HL-60 (cell line): ENCODE measurements at regions not wholly inside any gene's neighbourhood (a gene's known extent, or its start where the extent isn't known, plus 50 kb on each side); places are given as distances from the start of the nearest gene placed in this dataset.
"Not testable (repeated sequence)": the region's sequence is repeated elsewhere in the genome, so short reads cannot be mapped to it uniquely, and the experiment has no call there.

Experiments
- DNase-seq, 2 experiments: peaks; one replicate each; pipeline ENCODE4 v3.0.0-alpha.2; 2010 to 2020; ENCODE audit warnings: low read depth in 1 of 2, low spot score in 1 of 2
- H3K27ac ChIP-seq: fragments of 250-450 bp; sonication (Bioruptor Pico); replicated peaks from 2 replicates; pipeline ENCODE4 v1.5.1; 2020; ENCODE audit warnings: mild to moderate bottlenecking, moderate library complexity
- H3K27me3 ChIP-seq: fragments of 250-450 bp; sonication (Bioruptor Pico); 2 replicates; pipeline ENCODE4 v1.5.1; 2021; ENCODE audit warnings: mild to moderate bottlenecking, moderate library complexity; ENCODE audit not compliant: insufficient read depth, poor library complexity, severe bottlenecking
- H3K4me3 ChIP-seq: replicated peaks from 2 replicates; pipeline ENCODE4 v1.5.1; 2011; ENCODE audit warnings: mild to moderate bottlenecking, control low read depth, low read length; ENCODE audit not compliant: insufficient read depth
- CTCF ChIP-seq: IDR thresholded peaks from one replicate; pipeline ENCODE4 v1.5.1; 2011; ENCODE audit warnings: low read length, control low read depth, inconsistent platforms; ENCODE audit not compliant: insufficient read depth
- GABPA ChIP-seq: IDR thresholded peaks from 2 replicates; pipeline ENCODE4 v1.6.1; 2012; ENCODE audit warnings: low read depth
- POLR2AphosphoS5 ChIP-seq: IDR thresholded peaks from 2 replicates; pipeline ENCODE4 v1.6.1; 2012; ENCODE audit warnings: low read depth
- SPI1 ChIP-seq: IDR thresholded peaks from 2 replicates; pipeline ENCODE4 v1.6.1; 2012; ENCODE audit warnings: low read depth, mild to moderate bottlenecking, borderline replicate concordance
- TF ChIP-seq, protein P1 (sequence below): IDR thresholded peaks from 2 replicates; pipeline ENCODE4 v1.6.1; 2012; ENCODE audit warnings: low read depth; ENCODE audit not compliant: insufficient replicate concordance

GRCh38 chr13:107931056-107931455 is 284.3 kb downstream of the LIG4 start:
- H3K27ac ChIP-seq = no peak overlapping the region
- DNase-seq = no peak
- no peak overlapping the region for H3K4me3 ChIP-seq
- TF ChIP-seq SPI1 = no peak
- TF ChIP-seq, protein P1, sequence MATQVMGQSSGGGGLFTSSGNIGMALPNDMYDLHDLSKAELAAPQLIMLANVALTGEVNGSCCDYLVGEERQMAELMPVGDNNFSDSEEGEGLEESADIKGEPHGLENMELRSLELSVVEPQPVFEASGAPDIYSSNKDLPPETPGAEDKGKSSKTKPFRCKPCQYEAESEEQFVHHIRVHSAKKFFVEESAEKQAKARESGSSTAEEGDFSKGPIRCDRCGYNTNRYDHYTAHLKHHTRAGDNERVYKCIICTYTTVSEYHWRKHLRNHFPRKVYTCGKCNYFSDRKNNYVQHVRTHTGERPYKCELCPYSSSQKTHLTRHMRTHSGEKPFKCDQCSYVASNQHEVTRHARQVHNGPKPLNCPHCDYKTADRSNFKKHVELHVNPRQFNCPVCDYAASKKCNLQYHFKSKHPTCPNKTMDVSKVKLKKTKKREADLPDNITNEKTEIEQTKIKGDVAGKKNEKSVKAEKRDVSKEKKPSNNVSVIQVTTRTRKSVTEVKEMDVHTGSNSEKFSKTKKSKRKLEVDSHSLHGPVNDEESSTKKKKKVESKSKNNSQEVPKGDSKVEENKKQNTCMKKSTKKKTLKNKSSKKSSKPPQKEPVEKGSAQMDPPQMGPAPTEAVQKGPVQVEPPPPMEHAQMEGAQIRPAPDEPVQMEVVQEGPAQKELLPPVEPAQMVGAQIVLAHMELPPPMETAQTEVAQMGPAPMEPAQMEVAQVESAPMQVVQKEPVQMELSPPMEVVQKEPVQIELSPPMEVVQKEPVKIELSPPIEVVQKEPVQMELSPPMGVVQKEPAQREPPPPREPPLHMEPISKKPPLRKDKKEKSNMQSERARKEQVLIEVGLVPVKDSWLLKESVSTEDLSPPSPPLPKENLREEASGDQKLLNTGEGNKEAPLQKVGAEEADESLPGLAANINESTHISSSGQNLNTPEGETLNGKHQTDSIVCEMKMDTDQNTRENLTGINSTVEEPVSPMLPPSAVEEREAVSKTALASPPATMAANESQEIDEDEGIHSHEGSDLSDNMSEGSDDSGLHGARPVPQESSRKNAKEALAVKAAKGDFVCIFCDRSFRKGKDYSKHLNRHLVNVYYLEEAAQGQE = no peak
- TF ChIP-seq GABPA = no peak
- TF ChIP-seq POLR2AphosphoS5 = no peak
- TF ChIP-seq CTCF = no peak
- no peaks in the 10 kb centered on the region for H3K27me3 ChIP-seq

DNA sequence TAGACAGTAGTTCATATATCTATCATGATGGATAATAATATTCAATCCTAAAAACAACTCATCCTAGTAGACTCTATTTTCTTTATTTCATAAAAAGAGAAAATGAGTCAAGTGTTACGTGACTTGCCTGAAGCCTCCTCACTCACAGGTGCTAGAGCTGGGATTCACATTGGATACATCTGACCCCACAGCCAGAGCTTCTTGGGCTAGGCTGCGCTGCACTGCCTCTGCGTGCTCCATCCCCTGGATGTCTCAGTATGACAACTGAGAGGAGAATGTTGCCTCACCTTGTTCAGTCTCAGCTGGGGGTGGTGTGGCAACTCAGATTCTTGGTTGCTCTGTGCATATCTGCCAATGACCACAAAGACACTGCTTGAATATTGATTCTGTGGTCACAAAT is 286.6 kb downstream of the LIG4 start:
- TF ChIP-seq POLR2AphosphoS5 = no peak
- TF ChIP-seq SPI1 = no peak
- TF ChIP-seq, protein P1 = no peak
- TF ChIP-seq GABPA = no peak
- TF ChIP-seq CTCF = no peak
- Histone ChIP-seq H3K27me3 (no peaks in the 10 kb centered on the region), H3K27ac (no peak overlapping the region), H3K4me3 (no peak overlapping the region)
- no peak for DNase-seq

GRCh38 chr13:107927557-107927956 is 287.8 kb downstream of the LIG4 start:
- no peaks in the 10 kb centered on the region for H3K27me3 ChIP-seq
- TF ChIP-seq SPI1 (no peak), GABPA (no peak), CTCF (no peak), POLR2AphosphoS5 (no peak)
- TF ChIP-seq, protein P1 = no peak
- no peak for DNase-seq

GRCh38 chr13:107926515-107926914 is 288.8 kb downstream of the LIG4 start:
- DNase-seq, H3K27me3 ChIP-seq, H3K4me3 ChIP-seq, H3K27ac ChIP-seq: not testable (repeated sequence)

More at GRCh38 chr13:107927557-107927956, 287.8 kb downstream of the LIG4 start:
- H3K4me3 ChIP-seq = no peak overlapping the region
- no peak overlapping the region for H3K27ac ChIP-seq

GRCh38 chr13:107916902-107917301 is 298.4 kb downstream of the LIG4 start:
- H3K27me3 ChIP-seq, H3K27ac ChIP-seq, DNase-seq, H3K4me3 ChIP-seq: not testable (repeated sequence)
